NAMALWA (cell line): ENCODE measurements at regions not wholly inside any gene's neighbourhood (a gene's known extent, or its start where the extent isn't known, plus 50 kb on each side); places are given as distances from the start of the nearest gene placed in this dataset.

ENCODE experiments used
- DNase-seq: peaks from one replicate; pipeline ENCODE4 v3.0.0-alpha.2; 2015; ENCODE audit warnings: low spot score

- no peak for DNase-seq
Observed at GRCh38 chr2:191559569-191559968, 118.4 kb upstream of the NABP1 start.

GRCh38 chr2:191560411-191560980 lies 117.4 kb upstream of the NABP1 start:
- DNase-seq, result no peak

- DNase-seq, result no peak
Observed at GRCh38 chr2:191565120-191565519, 112.8 kb upstream of the NABP1 start.

GRCh38 chr2:191565647-191566198 lies 112.2 kb upstream of the NABP1 start:
- peak; percentile 11 for DNase-seq

GRCh38 chr2:191566344-191566743 lies 111.6 kb upstream of the NABP1 start:
- peak; percentile 78 for DNase-seq

- DNase-seq, result no peak
Observed at GRCh38 chr2:191567206-191567605, 110.7 kb upstream of the NABP1 start.

- no peak for DNase-seq
Observed at GRCh38 chr2:191569025-191569424, 108.9 kb upstream of the NABP1 start.

- DNase-seq, result peak; percentile 51
Observed at GRCh38 chr2:191571163-191571769, 106.7 kb upstream of the NABP1 start.

- DNase-seq, result no peak
Observed at GRCh38 chr2:191572319-191572718, 105.6 kb upstream of the NABP1 start.

- DNase-seq, result no peak
Observed at GRCh38 chr2:191573216-191573615, 104.7 kb upstream of the NABP1 start.

GRCh38 chr2:191574232-191574631 lies 103.7 kb upstream of the NABP1 start:
- DNase-seq, result no peak

GRCh38 chr2:191577605-191578004 lies 100.3 kb upstream of the NABP1 start:
- no peak for DNase-seq

- no peak for DNase-seq
Observed at GRCh38 chr2:191578031-191578430, 99.9 kb upstream of the NABP1 start.

GRCh38 chr2:191580581-191580980 lies 97.4 kb upstream of the NABP1 start:
- DNase-seq, result no peak

GRCh38 chr2:191581003-191581402 lies 96.9 kb upstream of the NABP1 start:
- DNase-seq, result no peak

GRCh38 chr2:191582355-191582754 lies 95.6 kb upstream of the NABP1 start:
- no peak for DNase-seq

- no peak for DNase-seq
Observed at GRCh38 chr2:191591025-191591424, 86.9 kb upstream of the NABP1 start.

- DNase-seq, result no peak
Observed at GRCh38 chr2:191593622-191594385, 84.1 kb upstream of the NABP1 start.

GRCh38 chr2:191597186-191597751 lies 80.7 kb upstream of the NABP1 start:
- DNase-seq, result no peak

- no peak for DNase-seq
Observed at GRCh38 chr2:191598296-191598695, 79.6 kb upstream of the NABP1 start.

GRCh38 chr2:191601060-191601459 lies 76.9 kb upstream of the NABP1 start:
- DNase-seq, result no peak

GRCh38 chr2:191604154-191604553 lies 73.8 kb upstream of the NABP1 start:
- DNase-seq, result no peak

GRCh38 chr2:191607096-191607495 lies 70.8 kb upstream of the NABP1 start:
- DNase-seq, result no peak
